ENCODE measurements at regions not wholly inside any gene's neighbourhood (a gene's known extent, or its start where the extent isn't known, plus 50 kb on each side); places are given as distances from the start of the nearest gene placed in this dataset.

GRCh38 chr9:115635680-115636383 is 517.8 kb upstream of the PAPPA start:
- TF ChIP-seq EP300 (IDR thresholded peaks at IDR 0.05) = no peak
- TF ChIP-seq POLR2A (IDR thresholded peaks at IDR 0.05) = no peak
- no peak for TF ChIP-seq CTCF (IDR thresholded peaks at IDR 0.05)
